ENCODE measurements at regions not wholly inside any gene's neighbourhood (a gene's known extent, or its start where the extent isn't known, plus 50 kb on each side); places are given as distances from the start of the nearest gene placed in this dataset.

GRCh38 chr18:39701055-39701783, 2135.6 kb upstream of the CELF4 start:
- intact Hi-C loops (cut with micrococcal nuclease) (no loop called here), dilution Hi-C loops (cut with MboI; ENCODE audit: extremely low pct_ligation_motif_present, low sequenced_read_pairs) (no loop called here)
- CTCF ChIA-PET, result no interaction called here
- Histone ChIP-seq H3K4me1 (ENCODE audit: control insufficient read depth, extremely low read depth, insufficient read depth, low read length) (peaks cover 10% of the 10 kb centered on the region), H3K9ac (replicated peaks; ENCODE audit: extremely low read depth, insufficient read depth, low read length) (no peak overlapping the region), H3K9me3 (replicated peaks; ENCODE audit: control insufficient read depth, insufficient read depth, low read length) (peaks cover 4% of the 10 kb centered on the region), H4K20me1 (replicated peaks; ENCODE audit: control insufficient read depth, extremely low read depth, insufficient read depth, low read length) (no peaks in the 10 kb centered on the region), H2AFZ (ENCODE audit: low read depth, low read length) (no peak overlapping the region), H3K9me1 (replicated peaks; ENCODE audit: control insufficient read depth, extremely low read depth, insufficient read depth, low read length) (no peaks in the 10 kb centered on the region), H3K4me3 (replicated peaks in 1 of 3; ENCODE audit: insufficient read depth in 1 of 3, low read depth in 1 of 3, low read length in 3 of 3) (no peak overlapping the region), H3K36me3 (ENCODE audit: control insufficient read depth in 2 of 2, extremely low read depth in 1 of 2, insufficient read depth in 2 of 2, low read length in 2 of 2) (no peaks in the 10 kb centered on the region), H3K79me2 (ENCODE audit: control insufficient read depth, insufficient read depth, low read length) (no peaks in the 10 kb centered on the region), H3K27ac (ENCODE audit: insufficient read depth, low read depth, low read length) (no peak overlapping the region), H3K27me3 (ENCODE audit: control insufficient read depth in 2 of 2, insufficient read depth in 2 of 2, low read length in 2 of 2) (no peaks in the 10 kb centered on the region), H3K4me2 (ENCODE audit: insufficient read depth, low read length) (no peak overlapping the region)
- FAIRE-seq (no peak), DNase-seq (ENCODE audit: low read depth, low spot score) (no peak)
- no peak for TF ChIP-seq JUN (IDR thresholded peaks at IDR 0.05; ENCODE audit: borderline replicate concordance, insufficient read depth, insufficient read length, low read depth)
- TF ChIP-seq MYC (IDR thresholded peaks at IDR 0.05; ENCODE audit: low read depth, low read length), result no peak
- TF ChIP-seq FOS (IDR thresholded peaks at IDR 0.05; ENCODE audit: borderline replicate concordance, insufficient read depth, low read length), result no peak
- TF ChIP-seq GATA2 (IDR thresholded peaks at IDR 0.05; ENCODE audit: insufficient read depth, insufficient read length, low read depth, low read length), result no peak
- no peak for TF ChIP-seq POLR2AphosphoS5 (IDR thresholded peaks at IDR 0.05; ENCODE audit: insufficient read depth, low read depth, low read length)
- no TSS peak for BruUV-seq (replicated peaks)
- POLR2A ChIA-PET, result no interaction called here

GRCh38 chr18:39699340-39699964, 2133.9 kb upstream of the CELF4 start:
- no TSS peak for BruUV-seq (replicated peaks)

More at GRCh38 chr18:39699340-39699964, 2133.9 kb upstream of the CELF4 start:
- Histone ChIP-seq H4K20me1 (replicated peaks; ENCODE audit: control insufficient read depth, extremely low read depth, insufficient read depth, low read length) (no peaks in the 10 kb centered on the region), H3K27me3 (ENCODE audit: control insufficient read depth in 2 of 2, insufficient read depth in 2 of 2, low read length in 2 of 2) (no peaks in the 10 kb centered on the region), H3K9me3 (replicated peaks; ENCODE audit: control insufficient read depth, insufficient read depth, low read length) (peaks cover 4% of the 10 kb centered on the region), H3K4me3 (replicated peaks in 1 of 3; ENCODE audit: insufficient read depth in 1 of 3, low read depth in 1 of 3, low read length in 3 of 3) (no peak overlapping the region), H3K9ac (replicated peaks; ENCODE audit: extremely low read depth, insufficient read depth, low read length) (no peak overlapping the region), H3K79me2 (ENCODE audit: control insufficient read depth, insufficient read depth, low read length) (no peaks in the 10 kb centered on the region), H3K36me3 (ENCODE audit: control insufficient read depth in 2 of 2, extremely low read depth in 1 of 2, insufficient read depth in 2 of 2, low read length in 2 of 2) (no peaks in the 10 kb centered on the region), H3K4me2 (ENCODE audit: insufficient read depth, low read length) (no peak overlapping the region), H3K4me1 (ENCODE audit: control insufficient read depth, extremely low read depth, insufficient read depth, low read length) (peaks cover 10% of the 10 kb centered on the region), H3K27ac (ENCODE audit: insufficient read depth, low read depth, low read length) (no peak overlapping the region), H2AFZ (ENCODE audit: low read depth, low read length) (no peak overlapping the region), H3K9me1 (replicated peaks; ENCODE audit: control insufficient read depth, extremely low read depth, insufficient read depth, low read length) (no peaks in the 10 kb centered on the region)
- DNase-seq (ENCODE audit: low read depth, low spot score), result no peak
- intact Hi-C loops (cut with micrococcal nuclease) (no loop called here), dilution Hi-C loops (cut with MboI; ENCODE audit: extremely low pct_ligation_motif_present, low sequenced_read_pairs) (no loop called here)
- ChIA-PET CTCF (no interaction called here), POLR2A (no interaction called here)
- TF ChIP-seq GATA2 (IDR thresholded peaks at IDR 0.05; ENCODE audit: insufficient read depth, insufficient read length, low read depth, low read length) (no peak), EZH2 (IDR thresholded peaks at IDR 0.05; ENCODE audit: borderline replicate concordance, low read depth, low read length, severe bottlenecking) (no peak), FOS (IDR thresholded peaks at IDR 0.05; ENCODE audit: borderline replicate concordance, insufficient read depth, low read length) (no peak), JUN (IDR thresholded peaks at IDR 0.05; ENCODE audit: borderline replicate concordance, insufficient read depth, insufficient read length, low read depth) (no peak), MYC (IDR thresholded peaks at IDR 0.05; ENCODE audit: low read depth, low read length) (no peak), POLR2A (IDR thresholded peaks at IDR 0.05; ENCODE audit: low read depth, low read length) (no peak), POLR2AphosphoS5 (IDR thresholded peaks at IDR 0.05; ENCODE audit: insufficient read depth, low read depth, low read length) (no peak)
- TF ChIP-seq, protein P1, sequence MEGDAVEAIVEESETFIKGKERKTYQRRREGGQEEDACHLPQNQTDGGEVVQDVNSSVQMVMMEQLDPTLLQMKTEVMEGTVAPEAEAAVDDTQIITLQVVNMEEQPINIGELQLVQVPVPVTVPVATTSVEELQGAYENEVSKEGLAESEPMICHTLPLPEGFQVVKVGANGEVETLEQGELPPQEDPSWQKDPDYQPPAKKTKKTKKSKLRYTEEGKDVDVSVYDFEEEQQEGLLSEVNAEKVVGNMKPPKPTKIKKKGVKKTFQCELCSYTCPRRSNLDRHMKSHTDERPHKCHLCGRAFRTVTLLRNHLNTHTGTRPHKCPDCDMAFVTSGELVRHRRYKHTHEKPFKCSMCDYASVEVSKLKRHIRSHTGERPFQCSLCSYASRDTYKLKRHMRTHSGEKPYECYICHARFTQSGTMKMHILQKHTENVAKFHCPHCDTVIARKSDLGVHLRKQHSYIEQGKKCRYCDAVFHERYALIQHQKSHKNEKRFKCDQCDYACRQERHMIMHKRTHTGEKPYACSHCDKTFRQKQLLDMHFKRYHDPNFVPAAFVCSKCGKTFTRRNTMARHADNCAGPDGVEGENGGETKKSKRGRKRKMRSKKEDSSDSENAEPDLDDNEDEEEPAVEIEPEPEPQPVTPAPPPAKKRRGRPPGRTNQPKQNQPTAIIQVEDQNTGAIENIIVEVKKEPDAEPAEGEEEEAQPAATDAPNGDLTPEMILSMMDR (IDR thresholded peaks at IDR 0.05; ENCODE audit: extremely low read depth in 1 of 2, insufficient read depth in 1 of 2, low read depth in 1 of 2, low read length in 2 of 2), result no peak
- TF ChIP-seq, protein P2, sequence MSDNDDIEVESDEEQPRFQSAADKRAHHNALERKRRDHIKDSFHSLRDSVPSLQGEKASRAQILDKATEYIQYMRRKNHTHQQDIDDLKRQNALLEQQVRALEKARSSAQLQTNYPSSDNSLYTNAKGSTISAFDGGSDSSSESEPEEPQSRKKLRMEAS (IDR thresholded peaks at IDR 0.05; ENCODE audit: insufficient read depth, insufficient read length), result no peak
- FAIRE-seq, result no peak

Data from endothelial cell of umbilical vein (primary cell).